DND-41 (cell line): ENCODE measurements at regions not wholly inside any gene's neighbourhood (a gene's known extent, or its start where the extent isn't known, plus 50 kb on each side); places are given as distances from the start of the nearest gene placed in this dataset.

Experiments used
- ATAC-seq: fragments of 200-7000 bp; cut with Tn5 transposase; 3 replicates; pipeline ENCODE4 v1.9.1; 2021; ENCODE audit warnings: low read depth; ENCODE audit not compliant: insufficient read depth
- DNase-seq: peaks from one replicate; pipeline ENCODE4 v3.0.0-alpha.2; 2020
- H2AFZ ChIP-seq: 2 replicates; pipeline ENCODE4 v1.6.0; 2012; ENCODE audit warnings: low read depth, low read length
- H3K27ac ChIP-seq: 2 replicates; pipeline ENCODE4 v1.5.1; 2012; ENCODE audit warnings: low read length, inconsistent platforms
- H3K27me3 ChIP-seq: fragments of 200-600 bp; sonication (generic); 2 replicates; pipeline ENCODE4 v1.6.0; 2012; ENCODE audit warnings: low read length, mild to moderate bottlenecking, inconsistent platforms; ENCODE audit not compliant: insufficient read depth, poor library complexity
- H3K36me3 ChIP-seq: 2 replicates; pipeline ENCODE4 v1.5.1; 2012; ENCODE audit warnings: low read length, inconsistent platforms; ENCODE audit not compliant: insufficient read depth
- H3K4me1 ChIP-seq: 2 replicates; pipeline ENCODE4 v1.5.1; 2012; ENCODE audit warnings: mild to moderate bottlenecking, low read length; ENCODE audit not compliant: insufficient read depth
- H3K4me2 ChIP-seq: 2 replicates; pipeline ENCODE4 v1.6.0; 2012; ENCODE audit warnings: mild to moderate bottlenecking, moderate library complexity, low read length, inconsistent platforms; ENCODE audit not compliant: insufficient read depth
- H3K4me3 ChIP-seq, 2 experiments: fragments of 200-600 bp in 1 of 2; shearing (Covaris generic) in 1 of 2; 2 replicates each; pipeline ENCODE4 v1.5.1; 2012 to 2016; ENCODE audit warnings: inconsistent platforms in 2 of 2, low read length in 2 of 2, mild to moderate bottlenecking in 2 of 2, low read depth in 1 of 2, moderate library complexity in 1 of 2
- H3K79me2 ChIP-seq: 2 replicates; pipeline ENCODE4 v1.6.0; 2012; ENCODE audit warnings: low read length, inconsistent platforms; ENCODE audit not compliant: insufficient read depth
- H3K9ac ChIP-seq: 2 replicates; pipeline ENCODE4 v1.6.0; 2012; ENCODE audit warnings: low read depth, mild to moderate bottlenecking, inconsistent platforms, low read length, moderate library complexity
- H3K9me3 ChIP-seq: 2 replicates; pipeline ENCODE4 v1.5.1; 2012; ENCODE audit warnings: low read length, moderate library complexity, mild to moderate bottlenecking, inconsistent platforms; ENCODE audit not compliant: insufficient read depth, severe bottlenecking
- H4K20me1 ChIP-seq: 2 replicates; pipeline ENCODE4 v1.6.0; 2012; ENCODE audit warnings: low read length; ENCODE audit not compliant: insufficient read depth
- EZH2 ChIP-seq: IDR thresholded peaks from 3 replicates; pipeline ENCODE4 v1.6.1; 2012; ENCODE audit warnings: borderline replicate concordance, low read depth, mild to moderate bottlenecking, moderate library complexity, low read length, inconsistent platforms; ENCODE audit not compliant: severe bottlenecking
- TF ChIP-seq, protein P1 (sequence below): IDR thresholded peaks from 2 replicates; pipeline ENCODE4 v1.5.1; 2012; ENCODE audit warnings: borderline replicate concordance, low read length, moderate library complexity, mild to moderate bottlenecking; ENCODE audit not compliant: poor library complexity, severe bottlenecking; ENCODE audit errors: extremely low read depth

DNA sequence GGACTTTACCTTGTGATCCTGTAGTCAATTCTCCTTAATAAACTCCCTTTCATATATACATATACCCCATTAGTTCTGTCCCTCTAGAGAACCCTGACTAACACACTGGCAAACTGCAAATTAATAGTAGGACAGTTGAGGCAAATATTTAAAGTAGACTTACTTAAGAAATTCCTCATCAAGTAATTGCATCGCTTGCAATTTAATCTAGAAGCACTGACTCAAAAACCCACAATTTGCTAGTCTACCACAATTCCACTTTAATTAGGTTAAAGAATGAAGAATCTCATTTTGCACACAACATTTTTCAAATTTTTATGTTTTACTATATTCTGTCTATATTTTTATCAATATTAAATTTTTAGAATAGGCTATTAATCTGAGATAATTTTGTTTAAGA lies 188.1 kb downstream of the PLOD2 start:
- H3K9me3 ChIP-seq = no peaks in the 10 kb centered on the region
- ATAC-seq (no peak), DNase-seq (no peak)
- H3K27ac ChIP-seq = no peak overlapping the region
- no peak overlapping the region for H3K4me3 ChIP-seq
- no peaks in the 10 kb centered on the region for H3K27me3 ChIP-seq
- H3K36me3 ChIP-seq = no peaks in the 10 kb centered on the region
- TF ChIP-seq EZH2 = no peak
- TF ChIP-seq, protein P1, sequence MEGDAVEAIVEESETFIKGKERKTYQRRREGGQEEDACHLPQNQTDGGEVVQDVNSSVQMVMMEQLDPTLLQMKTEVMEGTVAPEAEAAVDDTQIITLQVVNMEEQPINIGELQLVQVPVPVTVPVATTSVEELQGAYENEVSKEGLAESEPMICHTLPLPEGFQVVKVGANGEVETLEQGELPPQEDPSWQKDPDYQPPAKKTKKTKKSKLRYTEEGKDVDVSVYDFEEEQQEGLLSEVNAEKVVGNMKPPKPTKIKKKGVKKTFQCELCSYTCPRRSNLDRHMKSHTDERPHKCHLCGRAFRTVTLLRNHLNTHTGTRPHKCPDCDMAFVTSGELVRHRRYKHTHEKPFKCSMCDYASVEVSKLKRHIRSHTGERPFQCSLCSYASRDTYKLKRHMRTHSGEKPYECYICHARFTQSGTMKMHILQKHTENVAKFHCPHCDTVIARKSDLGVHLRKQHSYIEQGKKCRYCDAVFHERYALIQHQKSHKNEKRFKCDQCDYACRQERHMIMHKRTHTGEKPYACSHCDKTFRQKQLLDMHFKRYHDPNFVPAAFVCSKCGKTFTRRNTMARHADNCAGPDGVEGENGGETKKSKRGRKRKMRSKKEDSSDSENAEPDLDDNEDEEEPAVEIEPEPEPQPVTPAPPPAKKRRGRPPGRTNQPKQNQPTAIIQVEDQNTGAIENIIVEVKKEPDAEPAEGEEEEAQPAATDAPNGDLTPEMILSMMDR = no peak
- H3K4me2 ChIP-seq = no peak overlapping the region
- no peak overlapping the region for H3K9ac ChIP-seq
- H4K20me1 ChIP-seq = no peaks in the 10 kb centered on the region
- H3K79me2 ChIP-seq = no peaks in the 10 kb centered on the region
- no peaks in the 10 kb centered on the region for H3K4me1 ChIP-seq
- no peak overlapping the region for H2AFZ ChIP-seq

DNA sequence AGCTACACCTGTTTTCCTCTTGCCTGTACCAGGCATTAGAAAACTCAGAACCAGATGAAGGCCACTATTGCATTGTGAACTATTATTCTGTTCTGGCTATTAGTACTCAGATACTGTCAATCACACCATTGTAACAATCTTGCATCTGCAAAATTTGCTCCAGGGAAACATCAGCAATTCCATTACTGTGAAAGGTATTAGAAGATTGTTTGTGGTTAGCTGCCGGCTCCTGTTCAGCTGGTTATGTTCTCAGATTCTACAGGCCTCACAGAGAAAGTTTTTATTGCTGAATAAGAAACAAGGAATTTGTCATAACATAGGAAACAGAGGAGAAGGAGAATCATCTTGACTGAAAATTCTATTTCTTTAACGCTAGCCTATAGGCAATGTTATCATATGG lies 179.9 kb downstream of the PLOD2 start:
- DNase-seq (no peak), ATAC-seq (no peak)
- TF ChIP-seq EZH2 = no peak
- TF ChIP-seq, protein P1 = no peak

DNA sequence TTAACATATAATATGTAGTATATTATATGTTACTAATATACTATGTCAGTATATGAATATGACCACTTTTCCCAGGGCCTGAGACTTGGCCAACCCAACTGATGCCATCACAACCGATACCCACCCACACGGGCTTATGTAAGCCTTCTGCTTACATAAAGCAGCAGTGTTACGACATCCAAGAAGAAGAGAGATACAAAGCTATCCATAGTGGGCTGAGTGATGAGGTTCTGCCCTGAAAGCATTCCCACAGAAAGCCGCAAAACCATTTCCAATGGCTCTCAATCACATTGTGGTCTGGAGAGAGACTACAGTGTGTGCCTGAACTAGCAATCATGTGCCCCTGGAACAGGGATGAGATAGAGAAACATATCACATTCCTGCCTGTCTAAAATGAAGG lies 177.9 kb downstream of the PLOD2 start:
- no peak for TF ChIP-seq EZH2
- TF ChIP-seq, protein P1 = no peak
- no peak overlapping the region for H3K9ac ChIP-seq
- no peaks in the 10 kb centered on the region for H3K79me2 ChIP-seq
- no peaks in the 10 kb centered on the region for H4K20me1 ChIP-seq
- H3K9me3 ChIP-seq = no peaks in the 10 kb centered on the region
- H2AFZ ChIP-seq = no peak overlapping the region
- H3K27me3 ChIP-seq = no peaks in the 10 kb centered on the region
- no peaks in the 10 kb centered on the region for H3K4me1 ChIP-seq
- no peak overlapping the region for H3K4me2 ChIP-seq
- no peaks in the 10 kb centered on the region for H3K36me3 ChIP-seq
- H3K27ac ChIP-seq = no peak overlapping the region
- ATAC-seq = no peak
- H3K4me3 ChIP-seq = no peak overlapping the region
- DNase-seq = no peak

More for the DNA sequence above, 179.9 kb downstream of the PLOD2 start:
- Histone ChIP-seq H3K27me3 (no peaks in the 10 kb centered on the region), H3K36me3 (no peaks in the 10 kb centered on the region), H3K4me3 (no peak overlapping the region), H3K4me1 (no peaks in the 10 kb centered on the region), H3K9me3 (no peaks in the 10 kb centered on the region), H3K4me2 (no peak overlapping the region), H3K9ac (no peak overlapping the region), H4K20me1 (no peaks in the 10 kb centered on the region), H3K79me2 (no peaks in the 10 kb centered on the region), H3K27ac (no peak overlapping the region), H2AFZ (no peak overlapping the region)
